ENCODE measurements at regions not wholly inside any gene's neighbourhood (a gene's known extent, or its start where the extent isn't known, plus 50 kb on each side); places are given as distances from the start of the nearest gene placed in this dataset.

DNA sequence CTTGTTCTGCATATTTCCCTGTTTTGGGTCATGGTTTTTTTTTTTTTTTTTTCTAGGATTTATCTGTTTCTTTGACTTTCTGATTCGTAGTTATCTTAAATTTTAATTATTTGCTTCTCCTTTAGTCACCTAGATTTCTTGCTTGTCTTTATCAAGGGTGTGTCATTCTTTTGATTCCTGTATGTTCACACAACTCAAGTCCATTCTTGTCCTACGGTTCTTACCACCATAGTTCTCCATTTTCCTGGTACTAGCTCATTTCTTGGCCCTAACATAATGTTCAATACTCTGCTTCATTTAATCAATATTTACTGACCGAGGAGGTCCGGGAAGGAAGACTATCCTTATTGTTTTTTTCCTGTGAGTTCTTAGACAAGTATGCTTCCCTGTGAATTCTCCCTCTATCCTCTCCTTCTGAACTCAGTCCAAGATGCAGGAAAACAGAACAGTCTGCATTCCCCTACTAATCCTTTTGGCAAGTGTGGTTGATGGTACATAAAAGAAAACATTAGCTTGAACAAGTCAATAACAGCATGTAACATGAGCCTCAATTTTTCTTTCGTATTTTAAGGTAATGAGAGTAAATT, 1346.4 kb upstream of the SEL1L start:
- WGBS, 3 donors, result 37 to 45% (median 41%) methylated on average over 5 of the region's 5 CpGs
- intact Hi-C loops (cut with DNase I), result loop anchor here in 1 of 4 donors (10.0 kb wide), 1 partner anchor 835 kb away; no protein-coding TSS in a partner anchor
- TF ChIP-seq, protein P1, sequence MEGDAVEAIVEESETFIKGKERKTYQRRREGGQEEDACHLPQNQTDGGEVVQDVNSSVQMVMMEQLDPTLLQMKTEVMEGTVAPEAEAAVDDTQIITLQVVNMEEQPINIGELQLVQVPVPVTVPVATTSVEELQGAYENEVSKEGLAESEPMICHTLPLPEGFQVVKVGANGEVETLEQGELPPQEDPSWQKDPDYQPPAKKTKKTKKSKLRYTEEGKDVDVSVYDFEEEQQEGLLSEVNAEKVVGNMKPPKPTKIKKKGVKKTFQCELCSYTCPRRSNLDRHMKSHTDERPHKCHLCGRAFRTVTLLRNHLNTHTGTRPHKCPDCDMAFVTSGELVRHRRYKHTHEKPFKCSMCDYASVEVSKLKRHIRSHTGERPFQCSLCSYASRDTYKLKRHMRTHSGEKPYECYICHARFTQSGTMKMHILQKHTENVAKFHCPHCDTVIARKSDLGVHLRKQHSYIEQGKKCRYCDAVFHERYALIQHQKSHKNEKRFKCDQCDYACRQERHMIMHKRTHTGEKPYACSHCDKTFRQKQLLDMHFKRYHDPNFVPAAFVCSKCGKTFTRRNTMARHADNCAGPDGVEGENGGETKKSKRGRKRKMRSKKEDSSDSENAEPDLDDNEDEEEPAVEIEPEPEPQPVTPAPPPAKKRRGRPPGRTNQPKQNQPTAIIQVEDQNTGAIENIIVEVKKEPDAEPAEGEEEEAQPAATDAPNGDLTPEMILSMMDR (IDR thresholded peaks at IDR 0.05), result no peak
- no peak for TF ChIP-seq EP300 (IDR thresholded peaks at IDR 0.05)

DNA sequence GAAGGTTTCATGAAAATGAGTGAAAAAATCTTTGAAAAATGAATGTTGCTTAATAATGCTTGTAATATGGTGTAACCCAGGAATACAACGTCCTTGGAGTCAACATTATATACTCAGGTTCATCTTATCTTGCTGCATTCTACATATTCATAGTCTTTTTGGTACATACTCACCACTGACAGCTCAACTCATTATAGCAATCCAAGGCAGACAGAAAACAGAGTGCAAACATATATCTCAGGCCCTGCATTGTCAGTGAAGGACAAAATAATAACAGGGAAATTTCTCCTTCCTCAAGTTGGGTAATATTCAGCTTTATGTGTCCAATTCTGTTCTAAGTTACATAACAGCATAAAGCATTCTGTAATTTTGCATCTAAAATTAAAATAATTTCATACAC, 1353.0 kb upstream of the SEL1L start:
- no peak for TF ChIP-seq EP300 (IDR thresholded peaks at IDR 0.05)
- TF ChIP-seq POLR2A (IDR thresholded peaks at IDR 0.05), result no peak
- TF ChIP-seq, protein P1 (IDR thresholded peaks at IDR 0.05), result no peak
- Histone ChIP-seq H3K4me1 (ENCODE audit: insufficient read depth) (no peaks in the 10 kb centered on the region), H3K27me3 (no peaks in the 10 kb centered on the region), H3K36me3 (no peaks in the 10 kb centered on the region), H3K4me3 (no peak overlapping the region), H3K27ac (no peak overlapping the region), H3K9me3 (no peaks in the 10 kb centered on the region)
- intact Hi-C loops (cut with DNase I), result no loop called here
- 29 to 34% (median 31%) methylated on average over 1 of the region's 1 CpG for WGBS, 3 donors
- no peak for DNase-seq

More for the DNA sequence above, 1346.4 kb upstream of the SEL1L start:
- Histone ChIP-seq H3K36me3 (no peaks in the 10 kb centered on the region), H3K27me3 (no peaks in the 10 kb centered on the region), H3K4me1 (ENCODE audit: insufficient read depth) (no peaks in the 10 kb centered on the region), H3K9me3 (no peaks in the 10 kb centered on the region), H3K27ac (no peak overlapping the region), H3K4me3 (no peak overlapping the region)
- DNase-seq, result no peak

DNA sequence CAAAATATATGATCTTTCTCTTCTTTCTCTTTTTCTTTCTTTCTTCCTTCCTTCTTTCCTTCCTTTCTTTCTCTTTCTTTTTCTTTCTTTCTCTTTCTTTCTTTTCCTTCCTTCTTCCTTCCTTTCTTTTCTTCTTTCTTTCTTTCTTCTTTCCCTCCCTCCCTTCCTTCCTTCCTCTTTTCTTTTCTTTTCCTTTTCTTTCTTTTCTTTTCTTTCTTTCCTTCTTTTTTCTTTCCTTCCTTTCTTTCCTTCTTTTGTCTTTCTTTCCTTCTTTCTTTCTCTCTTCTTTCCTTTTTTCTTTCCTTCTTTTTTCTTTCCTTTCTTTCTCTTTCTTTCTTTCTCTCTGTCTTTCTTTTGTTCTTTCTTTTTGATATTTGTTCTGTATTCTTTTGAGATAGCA, 1356.0 kb upstream of the SEL1L start:
- Histone ChIP-seq H3K27ac (no peak overlapping the region), H3K36me3 (no peaks in the 10 kb centered on the region), H3K4me1 (ENCODE audit: insufficient read depth) (no peaks in the 10 kb centered on the region), H3K9me3 (no peaks in the 10 kb centered on the region), H3K27me3 (no peaks in the 10 kb centered on the region), H3K4me3 (no peak overlapping the region)
- intact Hi-C loops (cut with DNase I), result no loop called here
- TF ChIP-seq, protein P1 (IDR thresholded peaks at IDR 0.05), result no peak
- TF ChIP-seq POLR2A (IDR thresholded peaks at IDR 0.05) (no peak), EP300 (IDR thresholded peaks at IDR 0.05) (no peak)
- DNase-seq, result no peak

DNA sequence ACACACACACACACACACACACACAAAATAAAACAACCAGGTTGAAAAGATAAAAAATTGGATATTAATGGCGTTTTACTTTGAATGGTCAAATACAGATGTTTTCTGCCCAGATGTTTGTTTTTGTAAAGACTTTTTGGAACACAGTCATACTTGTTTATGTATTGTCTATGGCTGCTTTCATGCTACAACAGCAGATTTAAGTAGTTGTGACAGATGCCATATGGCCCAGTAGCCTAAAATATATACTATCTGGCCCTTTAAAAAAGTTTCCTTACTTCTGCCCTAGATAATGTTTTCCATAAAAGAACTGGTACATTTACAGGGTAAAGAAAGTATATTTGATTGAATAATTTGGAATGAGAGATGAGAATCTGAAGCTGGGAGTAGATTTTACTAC, 1362.8 kb upstream of the SEL1L start:
- intact Hi-C loops (cut with DNase I), result no loop called here
- Histone ChIP-seq H3K27me3 (no peaks in the 10 kb centered on the region), H3K4me1 (ENCODE audit: insufficient read depth) (no peaks in the 10 kb centered on the region), H3K9me3 (no peaks in the 10 kb centered on the region), H3K4me3 (no peak overlapping the region), H3K36me3 (no peaks in the 10 kb centered on the region), H3K27ac (no peak overlapping the region)
- no peak for DNase-seq
- WGBS, 3 donors, result 28 to 50% (median 37%) methylated on average over 1 of the region's 1 CpG
- TF ChIP-seq EP300 (IDR thresholded peaks at IDR 0.05) (no peak), POLR2A (IDR thresholded peaks at IDR 0.05) (no peak)
- TF ChIP-seq, protein P1 (IDR thresholded peaks at IDR 0.05), result no peak

Data from ovary (tissue), 7 donors.